Suprapubic skin (tissue), 4 donors: ENCODE measurements at regions not wholly inside any gene's neighbourhood (a gene's known extent, or its start where the extent isn't known, plus 50 kb on each side); places are given as distances from the start of the nearest gene placed in this dataset.

ENCODE experiments used
- CTCF ChIP-seq, 2 donors: fragments of 200-600 bp in 1 of 2; fragments of 450-650 bp in 1 of 2; sonication (generic) in 1 of 2; IDR thresholded peaks; one replicate each; pipeline ENCODE4 v1.5.1; 2016 to 2019; ENCODE audit warnings: antibody characterized with exemption in 2 of 2, mild to moderate bottlenecking in 1 of 2, moderate library complexity in 1 of 2
- POLR2A ChIP-seq, 2 donors: fragments of 450-650 bp; IDR thresholded peaks; one replicate each; pipeline ENCODE4 v1.6.1; 2017; ENCODE audit warnings: antibody characterized with exemption in 2 of 2, mild to moderate bottlenecking in 2 of 2, moderate library complexity in 2 of 2
- POLR2AphosphoS5 ChIP-seq, 3 donors: sonication (generic); formaldehyde crosslinking; IDR thresholded peaks; one replicate each; pipeline ENCODE4 v1.6.1; 2017; ENCODE audit warnings: antibody characterized with exemption in 3 of 3

- TF ChIP-seq POLR2A (IDR thresholded peaks at IDR 0.05) (no peak), POLR2AphosphoS5 (IDR thresholded peaks at IDR 0.05) (no peak), CTCF (IDR thresholded peaks at IDR 0.05) (no peak)
These were observed 64.0 kb upstream of the PLCXD3 start for GRCh38 chr5:41574391-41574790.
